HG03432 (cell line): ENCODE measurements at regions not wholly inside any gene's neighbourhood (a gene's known extent, or its start where the extent isn't known, plus 50 kb on each side); places are given as distances from the start of the nearest gene placed in this dataset.

Source experiments
- ATAC-seq: cut with Tn5 transposase; IDR thresholded peaks from one replicate; pipeline ENCODE4 v1.9.1; 2021; ENCODE audit warnings: mild to moderate bottlenecking, moderate library complexity; ENCODE audit not compliant: unreplicated experiment

- ATAC-seq: no peak
These were observed 553.1 kb upstream of the BCHE start for GRCh38 chr3:166390303-166390702.

- no peak for ATAC-seq
These were observed 551.1 kb upstream of the BCHE start for GRCh38 chr3:166388321-166388720.

- ATAC-seq: no peak
These were observed 535.4 kb upstream of the BCHE start for GRCh38 chr3:166372571-166373106.

GRCh38 chr3:166367947-166368533, 530.8 kb upstream of the BCHE start:
- no peak for ATAC-seq

GRCh38 chr3:166362698-166363097, 525.5 kb upstream of the BCHE start:
- no peak for ATAC-seq

GRCh38 chr3:166360720-166361119, 523.5 kb upstream of the BCHE start:
- no peak for ATAC-seq

- no peak for ATAC-seq
These were observed 514.2 kb upstream of the BCHE start for GRCh38 chr3:166351461-166351860.

GRCh38 chr3:166340604-166341266, 503.5 kb upstream of the BCHE start:
- ATAC-seq: no peak

GRCh38 chr3:166324401-166324800, 487.2 kb upstream of the BCHE start:
- ATAC-seq: no peak

- ATAC-seq: no peak
These were observed 485.2 kb upstream of the BCHE start for GRCh38 chr3:166322391-166322790.

- ATAC-seq: no peak
These were observed 470.6 kb upstream of the BCHE start for GRCh38 chr3:166307756-166308350.

GRCh38 chr3:166304584-166304983, 467.4 kb upstream of the BCHE start:
- ATAC-seq: no peak

GRCh38 chr3:166303681-166304080, 466.5 kb upstream of the BCHE start:
- no peak for ATAC-seq

- ATAC-seq: no peak
These were observed 465.1 kb upstream of the BCHE start for GRCh38 chr3:166302331-166302730.

- no peak for ATAC-seq
These were observed 459.1 kb upstream of the BCHE start for GRCh38 chr3:166296179-166296783.

GRCh38 chr3:166291186-166291955, 454.1 kb upstream of the BCHE start:
- ATAC-seq: no peak

- no peak for ATAC-seq
These were observed 447.8 kb upstream of the BCHE start for GRCh38 chr3:166285001-166285400.

GRCh38 chr3:166283840-166284239, 446.6 kb upstream of the BCHE start:
- no peak for ATAC-seq

- no peak for ATAC-seq
These were observed 445.7 kb upstream of the BCHE start for GRCh38 chr3:166282931-166283330.

GRCh38 chr3:166279636-166280035, 442.4 kb upstream of the BCHE start:
- no peak for ATAC-seq

- no peak for ATAC-seq
These were observed 437.8 kb upstream of the BCHE start for GRCh38 chr3:166275024-166275390.
